HCT116 (cell line): ENCODE measurements at regions not wholly inside any gene's neighbourhood (a gene's known extent, or its start where the extent isn't known, plus 50 kb on each side); places are given as distances from the start of the nearest gene placed in this dataset.

ENCODE experiments used
- ATAC-seq: fragments of 200-7000 bp; cut with Tn5 transposase; 2 replicates; pipeline ENCODE4 v1.9.1; 2020; ENCODE audit warnings: mild to moderate bottlenecking, moderate library complexity
- BruUV-seq: library from RNA; stranded (reverse); fragments of 400-500 nt; replicated peaks from 2 replicates; lab custom pipeline; 2021; lab: Mats Ljungman, UMichigan
- CTCF ChIA-PET: fragments of 300-600 bp; sonication (Branson Sonifier 250); formaldehyde crosslinking; loops from one replicate; lab custom pipeline; 2021; ENCODE audit warnings: antibody characterized with exemption; lab: Charles Lee
- POLR2A ChIA-PET: fragments of 300-600, 350-600 bp; sonication (Branson Sonifier 250); formaldehyde crosslinking; loops from one replicate; lab custom pipeline; 2021; ENCODE audit warnings: antibody characterized with exemption; lab: Charles Lee
- RAD21 ChIA-PET, 2 experiments: fragments of 300-600 bp; sonication (Branson Sonifier 250); formaldehyde crosslinking; loops; one replicate each; lab custom pipeline; 2023; ENCODE audit warnings: low total read pairs in 2 of 2; ENCODE audit not compliant: uncharacterized antibody in 2 of 2, unreplicated experiment in 2 of 2, low non-redundant PET in 1 of 2; lab: Charles Lee
- DNase-seq: peaks from one replicate; pipeline ENCODE4 v3.0.0-alpha.2; 2010; ENCODE audit warnings: low read depth, low spot score
- H2AFZ ChIP-seq: fragments of 200-600 bp; shearing (Covaris generic), sonication (generic); 2 replicates; pipeline ENCODE4 v1.6.1; 2017; ENCODE audit warnings: low read depth, mixed run types, mixed read lengths, antibody characterized with exemption, low read length; ENCODE audit not compliant: poor library complexity, severe bottlenecking
- H3K27ac ChIP-seq: 2 replicates; pipeline ENCODE4 v1.5.1; 2012; ENCODE audit warnings: low read depth, low read length
- H3K27me3 ChIP-seq: fragments of 200-600 bp; sonication (generic); 2 replicates; pipeline ENCODE4 v1.6.1; 2016; ENCODE audit warnings: mixed run types, low read length, mixed read lengths; ENCODE audit not compliant: insufficient read depth
- H3K36me3 ChIP-seq, 2 experiments: fragments of 200-500 bp in 1 of 2; fragments of 200-600 bp in 1 of 2; sonication (Bioruptor generic) in 1 of 2; sonication (generic) in 1 of 2; 2 replicates each; pipeline versions ENCODE4 v1.5.1 to v1.6.1; 2014 to 2016; ENCODE audit warnings: low read length in 2 of 2, inconsistent platforms in 1 of 2, mixed read lengths in 1 of 2, mixed run types in 1 of 2; ENCODE audit not compliant: insufficient read depth in 2 of 2, control insufficient read depth in 1 of 2
- H3K4me1 ChIP-seq, 2 experiments: fragments of 200-600 bp in 1 of 2; sonication (generic) in 1 of 2; 2 replicates each; pipeline versions ENCODE4 v1.5.1 to v1.6.1; 2012 to 2017; ENCODE audit warnings: low read length in 2 of 2, inconsistent platforms in 1 of 2, mild to moderate bottlenecking in 1 of 2, mixed read lengths in 1 of 2, mixed run types in 1 of 2, moderate library complexity in 1 of 2; ENCODE audit not compliant: insufficient read depth in 2 of 2, control insufficient read depth in 1 of 2
- H3K4me2 ChIP-seq: fragments of 200-600 bp; sonication (generic); 2 replicates; pipeline ENCODE4 v1.6.1; 2017; ENCODE audit warnings: mixed run types, low read length, mixed read lengths
- H3K4me3 ChIP-seq, 2 experiments: fragments of 200-600 bp in 1 of 2; sonication (generic) in 1 of 2; replicated peaks in 1 of 2; 2 replicates each; pipeline ENCODE4 v1.5.1; 2011 to 2016; ENCODE audit warnings: low read length in 2 of 2, control low read depth in 1 of 2, low read depth in 1 of 2, mild to moderate bottlenecking in 1 of 2, mixed read lengths in 1 of 2, mixed run types in 1 of 2
- H3K79me2 ChIP-seq: fragments of 200-600 bp; sonication (generic); 2 replicates; pipeline ENCODE4 v1.6.1; 2017; ENCODE audit warnings: mild to moderate bottlenecking, mixed run types, low read length, moderate library complexity, mixed read lengths; ENCODE audit not compliant: insufficient read depth
- H3K9ac ChIP-seq: fragments of 200-600 bp; sonication (generic); 2 replicates; pipeline ENCODE4 v1.6.1; 2016; ENCODE audit warnings: low read length, mixed read lengths
- H3K9me2 ChIP-seq: fragments of 200-600 bp; sonication (generic), shearing (Covaris generic); 2 replicates; pipeline ENCODE4 v1.6.1; 2017; ENCODE audit warnings: mixed run types, mild to moderate bottlenecking, moderate library complexity; ENCODE audit not compliant: insufficient read depth
- H3K9me3 ChIP-seq, 2 experiments: fragments of 200-500 bp in 1 of 2; fragments of 200-600 bp in 1 of 2; sonication (Bioruptor generic) in 1 of 2; sonication (generic) in 1 of 2; 2 replicates each; pipeline ENCODE4 v1.6.1; 2014 to 2017; ENCODE audit warnings: low read length in 2 of 2, mixed read lengths in 2 of 2, inconsistent platforms in 1 of 2, low read depth in 1 of 2, mild to moderate bottlenecking in 1 of 2, mixed run types in 1 of 2, moderate library complexity in 1 of 2; ENCODE audit not compliant: control insufficient read depth in 1 of 2, insufficient read depth in 1 of 2
- H4K20me1 ChIP-seq: fragments of 200-600 bp; sonication (generic), shearing (Covaris generic); 2 replicates; pipeline ENCODE4 v1.6.1; 2017; ENCODE audit warnings: mixed run types, mild to moderate bottlenecking, moderate library complexity; ENCODE audit not compliant: insufficient read depth
- CBX3 ChIP-seq: IDR thresholded peaks from 2 replicates; pipeline ENCODE4 v1.6.1; 2012; ENCODE audit warnings: low read depth
- CEBPB ChIP-seq: IDR thresholded peaks from 2 replicates; pipeline ENCODE4 v1.6.1; 2012; ENCODE audit warnings: low read depth
- EGR1 ChIP-seq: IDR thresholded peaks from 2 replicates; pipeline ENCODE4 v1.6.1; 2012; ENCODE audit warnings: low read depth
- ELF1 ChIP-seq: IDR thresholded peaks from 2 replicates; pipeline ENCODE4 v1.6.1; 2012; ENCODE audit warnings: low read depth, borderline replicate concordance
- EZH2phosphoT487 ChIP-seq: fragments of 200-600 bp; IDR thresholded peaks from 2 replicates; pipeline ENCODE4 v1.6.1; 2018; ENCODE audit warnings: antibody characterized with exemption, borderline replicate concordance
- FOSL1 ChIP-seq: IDR thresholded peaks from 2 replicates; pipeline ENCODE4 v1.6.1; 2012; ENCODE audit warnings: low read depth
- JUND ChIP-seq: IDR thresholded peaks from 2 replicates; pipeline ENCODE4 v1.6.1; 2012
- SRF ChIP-seq: IDR thresholded peaks from 2 replicates; pipeline ENCODE4 v1.6.1; 2012; ENCODE audit warnings: low read depth
- TCF7L2 ChIP-seq: IDR thresholded peaks from 2 replicates; pipeline ENCODE4 v1.7.0; 2011; ENCODE audit warnings: borderline replicate concordance, inconsistent platforms; ENCODE audit not compliant: insufficient read depth, insufficient read length; ENCODE audit errors: extremely low read depth
- YY1 ChIP-seq: IDR thresholded peaks from 2 replicates; pipeline ENCODE4 v1.6.1; 2011; ENCODE audit warnings: low read length, low read depth, moderate library complexity, mild to moderate bottlenecking; ENCODE audit not compliant: insufficient replicate concordance; ENCODE audit errors: extremely low read depth
- ZFX ChIP-seq: fragments of 450-650 bp; IDR thresholded peaks from 2 replicates; pipeline ENCODE4 v1.6.1; 2017
- intact Hi-C: fragments of 100-400 bp; cut with micrococcal nuclease; formaldehyde crosslinking; loops from 2 replicates; pipeline ENCODE4 v1.10.0; 2022
- TF ChIP-seq, protein P1 (sequence below): IDR thresholded peaks from 2 replicates; pipeline ENCODE4 v1.6.1; 2012

DNA sequence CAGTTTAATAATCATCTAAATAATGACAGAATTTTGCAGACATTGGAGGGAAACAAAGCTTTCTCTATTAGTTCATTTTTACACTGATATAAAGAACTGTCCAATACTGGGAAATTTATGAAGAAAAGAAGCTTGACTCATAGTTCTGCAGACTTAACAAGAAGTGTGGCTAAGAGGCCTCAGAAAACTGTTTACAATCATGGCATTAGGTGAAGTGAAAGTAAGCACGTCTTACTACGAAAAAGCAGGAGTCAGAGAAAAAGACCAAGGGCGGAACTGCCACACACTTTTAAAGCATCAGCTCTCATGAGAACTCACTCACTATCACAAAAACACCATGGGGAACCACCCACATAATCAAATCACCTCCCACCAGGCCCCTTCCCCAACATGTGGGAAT lies 804.4 kb downstream of the FLRT2 start:
- H3K9me3 ChIP-seq: peaks cover 0 to 22% of the 10 kb centered on the region in 2 experiments; a peak in 3 of 4 replicates
- H3K4me1 ChIP-seq: no peaks in the 10 kb centered on the region
- TF ChIP-seq TCF7L2 (no peak), ZFX (no peak), CEBPB (no peak), ELF1 (no peak), EGR1 (no peak), SRF (no peak), EZH2phosphoT487 (no peak), CBX3 (no peak), FOSL1 (no peak)
- TF ChIP-seq, protein P1, sequence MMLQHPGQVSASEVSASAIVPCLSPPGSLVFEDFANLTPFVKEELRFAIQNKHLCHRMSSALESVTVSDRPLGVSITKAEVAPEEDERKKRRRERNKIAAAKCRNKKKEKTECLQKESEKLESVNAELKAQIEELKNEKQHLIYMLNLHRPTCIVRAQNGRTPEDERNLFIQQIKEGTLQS: no peak
- TF ChIP-seq, all 23 proteins: peak for 0
- no peak for ATAC-seq
- H2AFZ ChIP-seq: no peak overlapping the region
- no peak overlapping the region for H3K27ac ChIP-seq
- H3K4me3 ChIP-seq: no peak overlapping the region
- intact Hi-C loops: no loop called here
- no peak for DNase-seq
- no peaks in the 10 kb centered on the region for H3K27me3 ChIP-seq
- no peaks in the 10 kb centered on the region for H3K36me3 ChIP-seq
- CTCF ChIA-PET: no interaction called here
- H3K9ac ChIP-seq: no peak overlapping the region
- H3K9me2 ChIP-seq: no peaks in the 10 kb centered on the region
- no peaks in the 10 kb centered on the region for H4K20me1 ChIP-seq
- RAD21 ChIA-PET: no interaction called here
- BruUV-seq: no TSS peak
- no peaks in the 10 kb centered on the region for H3K79me2 ChIP-seq
- POLR2A ChIA-PET: no interaction called here
- no peak overlapping the region for H3K4me2 ChIP-seq

DNA sequence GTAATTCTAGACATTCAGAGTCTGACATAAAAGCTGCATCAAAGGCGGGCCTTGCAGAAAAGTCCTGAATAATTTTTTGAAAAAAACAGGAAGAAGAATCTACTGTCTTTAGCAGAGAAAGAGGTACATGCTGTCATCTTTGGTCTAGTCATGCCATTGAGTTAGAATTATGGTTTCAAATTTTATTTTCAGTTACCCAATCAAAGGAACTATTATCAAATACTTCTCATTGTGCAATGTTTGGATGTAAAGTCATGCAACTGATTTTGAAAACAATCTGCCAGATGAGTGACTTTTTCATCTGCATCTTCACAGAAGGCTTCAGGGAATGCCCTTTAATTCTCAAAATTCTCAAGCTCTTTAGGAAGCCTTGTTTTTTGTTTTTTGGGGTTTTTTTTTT lies 803.5 kb downstream of the FLRT2 start:
- no peak overlapping the region for H3K4me3 ChIP-seq
- intact Hi-C loops: no loop called here

More for the DNA sequence above, 803.5 kb downstream of the FLRT2 start:
- Histone ChIP-seq H3K9me2 (no peaks in the 10 kb centered on the region), H4K20me1 (no peaks in the 10 kb centered on the region), H3K36me3 (no peaks in the 10 kb centered on the region), H3K27ac (no peak overlapping the region), H3K27me3 (no peaks in the 10 kb centered on the region), H3K9me3 (peaks cover 0 to 22% of the 10 kb centered on the region in 2 experiments; a peak in 3 of 4 replicates), H3K4me1 (no peaks in the 10 kb centered on the region), H3K4me2 (no peak overlapping the region), H3K9ac (no peak overlapping the region), H3K79me2 (no peaks in the 10 kb centered on the region), H2AFZ (no peak overlapping the region)
- ATAC-seq (no peak), DNase-seq (no peak)
- RAD21 ChIA-PET: no interaction called here
- POLR2A ChIA-PET: no interaction called here
- TF ChIP-seq JUND (no peak), SRF (no peak), YY1 (no peak)
- TF ChIP-seq, protein P1: no peak
- BruUV-seq: no TSS peak
- CTCF ChIA-PET: no interaction called here
